Subcutaneous abdominal adipose tissue (tissue), 5 donors: ENCODE measurements at regions not wholly inside any gene's neighbourhood (a gene's known extent, or its start where the extent isn't known, plus 50 kb on each side); places are given as distances from the start of the nearest gene placed in this dataset.

Experiments
- H3K27ac ChIP-seq: one replicate; pipeline ENCODE4 v1.7.0; 2013; ENCODE audit warnings: low read depth, mild to moderate bottlenecking, inconsistent platforms, low read length, moderate library complexity
- H3K27me3 ChIP-seq, 5 donors: one replicate each; pipeline ENCODE4 v1.7.0; 2013; ENCODE audit warnings: low read length in 5 of 5, inconsistent platforms in 1 of 5; ENCODE audit not compliant: control insufficient read depth in 5 of 5, insufficient read depth in 4 of 5
- H3K36me3 ChIP-seq, 5 donors: one replicate each; pipeline ENCODE4 v1.7.0; 2013; ENCODE audit warnings: low read length in 5 of 5; ENCODE audit not compliant: control insufficient read depth in 5 of 5, insufficient read depth in 5 of 5
- H3K4me1 ChIP-seq, 5 donors: one replicate each; pipeline ENCODE4 v1.7.0; 2013; ENCODE audit warnings: low read length in 5 of 5, mild to moderate bottlenecking in 3 of 5, moderate library complexity in 1 of 5; ENCODE audit not compliant: control insufficient read depth in 5 of 5, insufficient read depth in 5 of 5
- H3K4me3 ChIP-seq, 5 donors: one replicate each; pipeline ENCODE4 v1.7.0; 2013; ENCODE audit warnings: low read length in 5 of 5, low read depth in 1 of 5
- H3K9ac ChIP-seq, 5 donors: one replicate each; pipeline ENCODE4 v1.7.0; 2013; ENCODE audit warnings: low read length in 5 of 5, mild to moderate bottlenecking in 4 of 5, moderate library complexity in 3 of 5
- H3K9me3 ChIP-seq, 5 donors: one replicate each; pipeline ENCODE4 v1.7.0; 2013; ENCODE audit warnings: low read length in 5 of 5; ENCODE audit not compliant: control insufficient read depth in 5 of 5
- donor health status: healthy.
- donor health status: healthy.
- donor health status: healthy.
- donor health status: healthy.
- donor health status: healthy.

- Histone ChIP-seq H3K9ac (no peak overlapping the region), H3K9me3 (no peaks in the 10 kb centered on the region), H3K27me3 (no peaks in the 10 kb centered on the region), H3K27ac (peak overlapping the region; percentile 12), H3K36me3 (no peaks in the 10 kb centered on the region), H3K4me3 (no peak overlapping the region), H3K4me1 (peaks cover 0 to 23% (median 13%) of the 10 kb centered on the region in 5 donors)
Measured at GRCh38 chr6:14730654-14731053, 515.2 kb upstream of the JARID2 start.

- H3K9me3 ChIP-seq = no peaks in the 10 kb centered on the region
- peaks cover 0 to 23% (median 13%) of the 10 kb centered on the region in 5 donors for H3K4me1 ChIP-seq
- no peaks in the 10 kb centered on the region for H3K36me3 ChIP-seq
- no peaks in the 10 kb centered on the region for H3K27me3 ChIP-seq
- no peak overlapping the region for H3K4me3 ChIP-seq
- H3K9ac ChIP-seq = no peak overlapping the region
- no peak overlapping the region for H3K27ac ChIP-seq
Measured at GRCh38 chr6:14731611-14732010, 514.3 kb upstream of the JARID2 start.

- no peak overlapping the region for H3K9ac ChIP-seq
- H3K27me3 ChIP-seq = no peaks in the 10 kb centered on the region
- H3K4me1 ChIP-seq = peaks cover 0 to 23% (median 13%) of the 10 kb centered on the region in 5 donors
- no peak overlapping the region for H3K4me3 ChIP-seq
- no peaks in the 10 kb centered on the region for H3K9me3 ChIP-seq
- no peak overlapping the region for H3K27ac ChIP-seq
- no peaks in the 10 kb centered on the region for H3K36me3 ChIP-seq
Measured at GRCh38 chr6:14732226-14732843, 513.5 kb upstream of the JARID2 start.

- Histone ChIP-seq H3K9ac (no peak overlapping the region), H3K4me3 (no peak overlapping the region), H3K36me3 (no peaks in the 10 kb centered on the region), H3K4me1 (peaks cover 0 to 21% (median 13%) of the 10 kb centered on the region in 5 donors), H3K27me3 (no peaks in the 10 kb centered on the region), H3K27ac (no peak overlapping the region), H3K9me3 (no peaks in the 10 kb centered on the region)
Measured at GRCh38 chr6:14732844-14733757, 512.8 kb upstream of the JARID2 start.

GRCh38 chr6:14734052-14734415, 511.8 kb upstream of the JARID2 start:
- H3K27ac ChIP-seq = peak overlapping the region; percentile 13
- no peaks in the 10 kb centered on the region for H3K36me3 ChIP-seq
- peaks cover 0 to 20% (median 8%) of the 10 kb centered on the region in 5 donors for H3K4me1 ChIP-seq
- no peak overlapping the region for H3K9ac ChIP-seq
- H3K4me3 ChIP-seq = no peak overlapping the region
- no peaks in the 10 kb centered on the region for H3K27me3 ChIP-seq
- H3K9me3 ChIP-seq = no peaks in the 10 kb centered on the region

GRCh38 chr6:14734416-14735340, 511.2 kb upstream of the JARID2 start:
- no peaks in the 10 kb centered on the region for H3K36me3 ChIP-seq
- H3K9ac ChIP-seq = no peak overlapping the region
- no peaks in the 10 kb centered on the region for H3K27me3 ChIP-seq
- H3K4me1 ChIP-seq = peaks cover 0 to 21% (median 7%) of the 10 kb centered on the region in 5 donors
- peak overlapping the region; percentile 13 for H3K27ac ChIP-seq
- H3K9me3 ChIP-seq = no peaks in the 10 kb centered on the region
- H3K4me3 ChIP-seq = no peak overlapping the region

GRCh38 chr6:14735956-14736486, 509.8 kb upstream of the JARID2 start:
- no peak overlapping the region for H3K4me3 ChIP-seq
- H3K9me3 ChIP-seq = no peaks in the 10 kb centered on the region
- H3K9ac ChIP-seq = no peak overlapping the region
- H3K27me3 ChIP-seq = no peaks in the 10 kb centered on the region
- no peak overlapping the region for H3K27ac ChIP-seq
- H3K36me3 ChIP-seq = no peaks in the 10 kb centered on the region
- peaks cover 0 to 21% (median 7%) of the 10 kb centered on the region in 5 donors for H3K4me1 ChIP-seq

GRCh38 chr6:14736554-14736953, 509.3 kb upstream of the JARID2 start:
- Histone ChIP-seq H3K9ac (no peak overlapping the region), H3K27ac (no peak overlapping the region), H3K9me3 (no peaks in the 10 kb centered on the region), H3K36me3 (no peaks in the 10 kb centered on the region), H3K4me1 (peaks cover 0 to 21% (median 7%) of the 10 kb centered on the region in 5 donors), H3K4me3 (no peak overlapping the region), H3K27me3 (no peaks in the 10 kb centered on the region)

- Histone ChIP-seq H3K27me3 (no peaks in the 10 kb centered on the region), H3K4me1 (peaks cover 0 to 26% (median 12%) of the 10 kb centered on the region in 5 donors), H3K9me3 (no peaks in the 10 kb centered on the region), H3K36me3 (no peaks in the 10 kb centered on the region), H3K4me3 (no peak overlapping the region), H3K9ac (no peak overlapping the region), H3K27ac (no peak overlapping the region)
Measured at GRCh38 chr6:14738497-14738896, 507.4 kb upstream of the JARID2 start.
